ENCODE measurements at regions not wholly inside any gene's neighbourhood (a gene's known extent, or its start where the extent isn't known, plus 50 kb on each side); places are given as distances from the start of the nearest gene placed in this dataset.

- TF ChIP-seq CTCF (IDR thresholded peaks at IDR 0.05) (no peak), EZH2 (IDR thresholded peaks at IDR 0.05) (no peak)
These were observed 120.7 kb downstream of the TBXT start for GRCh38 chr6:166046982-166047381.
